ENCODE measurements at regions not wholly inside any gene's neighbourhood (a gene's known extent, or its start where the extent isn't known, plus 50 kb on each side); places are given as distances from the start of the nearest gene placed in this dataset.

DNA sequence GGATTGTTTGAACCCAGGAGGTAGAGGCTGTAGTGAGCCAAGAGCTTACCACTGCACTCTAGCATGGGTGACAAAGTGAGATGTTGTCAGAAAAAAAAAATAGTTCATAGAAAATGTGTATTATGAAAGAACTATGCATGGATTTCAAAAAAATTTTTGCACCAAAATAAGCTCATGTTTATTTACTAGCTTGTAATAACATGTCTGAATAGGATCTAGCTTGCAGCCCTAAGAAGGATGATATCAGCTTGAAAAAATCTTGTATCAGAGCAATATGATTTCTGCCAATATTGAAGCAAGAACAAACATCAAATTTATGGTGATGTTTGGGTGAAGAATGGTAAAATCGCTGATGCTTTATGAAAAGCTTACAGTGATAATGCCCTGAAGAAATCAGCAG, 97.0 kb upstream of the RFX8 start:
- no peaks in the 10 kb centered on the region for H3K9me3 ChIP-seq (replicated peaks; ENCODE audit: low read length)
- no peaks in the 10 kb centered on the region for H3K36me3 ChIP-seq (ENCODE audit: insufficient read depth, low read length)
- no peak overlapping the region for H3K4me3 ChIP-seq (ENCODE audit: low read length)
- no peaks in the 10 kb centered on the region for H3K4me1 ChIP-seq (ENCODE audit: control insufficient read depth, insufficient read depth, low read length)
- H3K4me2 ChIP-seq (ENCODE audit: low read length), result no peak overlapping the region
- no peak overlapping the region for H3K9ac ChIP-seq (ENCODE audit: low read depth, low read length)
- peaks cover 9% of the 10 kb centered on the region for H3K27me3 ChIP-seq (ENCODE audit: control insufficient read depth, insufficient read depth, low read length)

DNA sequence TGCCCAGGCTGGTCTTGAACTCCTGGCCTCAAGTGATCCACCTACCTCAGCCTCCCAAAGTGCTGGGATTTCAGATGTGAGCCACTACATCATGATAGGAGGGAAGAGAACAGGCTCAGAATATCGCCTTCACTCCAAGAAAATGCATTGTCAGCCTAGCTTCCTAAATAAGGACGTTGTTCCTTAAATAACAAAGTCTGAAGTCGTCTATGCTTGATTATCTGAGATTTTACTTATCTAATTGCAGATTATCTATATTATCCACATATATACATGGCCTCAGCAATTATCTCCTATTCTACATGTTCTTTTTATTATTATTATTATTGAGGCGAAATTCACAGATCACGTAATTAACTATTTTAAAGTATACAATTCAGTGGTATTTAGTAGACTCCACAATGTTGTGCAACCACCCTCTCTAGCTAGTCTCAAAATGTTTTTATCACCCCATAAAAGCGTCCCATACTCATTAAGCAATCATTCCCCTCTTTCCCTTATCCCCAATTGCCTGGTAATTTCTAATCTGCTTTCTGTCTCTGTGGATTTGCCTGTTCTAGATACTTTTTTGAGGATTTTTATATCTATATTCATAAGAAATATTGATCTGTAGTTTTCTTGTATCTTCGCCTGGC, 95.1 kb upstream of the RFX8 start:
- Histone ChIP-seq H3K36me3 (ENCODE audit: insufficient read depth, low read length) (no peaks in the 10 kb centered on the region), H3K9ac (ENCODE audit: low read depth, low read length) (no peak overlapping the region), H3K4me3 (ENCODE audit: low read length) (no peak overlapping the region), H3K4me1 (ENCODE audit: control insufficient read depth, insufficient read depth, low read length) (no peaks in the 10 kb centered on the region), H3K9me3 (replicated peaks; ENCODE audit: low read length) (no peaks in the 10 kb centered on the region), H3K27me3 (ENCODE audit: control insufficient read depth, insufficient read depth, low read length) (peaks cover 18% of the 10 kb centered on the region), H3K4me2 (ENCODE audit: low read length) (no peak overlapping the region)

DNA sequence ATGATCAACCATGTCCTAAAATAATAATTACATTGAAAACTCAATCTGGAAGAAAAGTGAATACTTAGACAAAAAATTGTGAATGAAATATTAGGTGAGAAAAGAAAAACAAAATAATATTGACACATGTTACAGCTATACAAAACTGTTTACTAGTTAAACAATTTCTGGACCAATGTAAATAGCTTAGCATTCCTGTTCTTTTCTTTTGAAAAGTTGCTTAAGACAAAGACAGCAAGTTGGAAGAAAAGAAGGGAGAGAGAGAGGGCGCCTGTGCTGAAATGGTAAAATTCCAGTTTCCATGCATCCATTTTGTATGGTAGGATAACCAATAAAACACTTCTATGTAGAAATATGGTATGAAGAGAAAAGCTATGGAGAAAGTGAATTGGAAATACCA, 94.1 kb upstream of the RFX8 start:
- H3K4me1 ChIP-seq (ENCODE audit: control insufficient read depth, insufficient read depth, low read length), result no peaks in the 10 kb centered on the region
- H3K36me3 ChIP-seq (ENCODE audit: insufficient read depth, low read length), result no peaks in the 10 kb centered on the region
- H3K27me3 ChIP-seq (ENCODE audit: control insufficient read depth, insufficient read depth, low read length), result peaks cover 28% of the 10 kb centered on the region
- H3K4me2 ChIP-seq (ENCODE audit: low read length), result no peak overlapping the region
- no peak overlapping the region for H3K4me3 ChIP-seq (ENCODE audit: low read length)
- no peak overlapping the region for H3K9ac ChIP-seq (ENCODE audit: low read depth, low read length)
- H3K9me3 ChIP-seq (replicated peaks; ENCODE audit: low read length), result no peaks in the 10 kb centered on the region

DNA sequence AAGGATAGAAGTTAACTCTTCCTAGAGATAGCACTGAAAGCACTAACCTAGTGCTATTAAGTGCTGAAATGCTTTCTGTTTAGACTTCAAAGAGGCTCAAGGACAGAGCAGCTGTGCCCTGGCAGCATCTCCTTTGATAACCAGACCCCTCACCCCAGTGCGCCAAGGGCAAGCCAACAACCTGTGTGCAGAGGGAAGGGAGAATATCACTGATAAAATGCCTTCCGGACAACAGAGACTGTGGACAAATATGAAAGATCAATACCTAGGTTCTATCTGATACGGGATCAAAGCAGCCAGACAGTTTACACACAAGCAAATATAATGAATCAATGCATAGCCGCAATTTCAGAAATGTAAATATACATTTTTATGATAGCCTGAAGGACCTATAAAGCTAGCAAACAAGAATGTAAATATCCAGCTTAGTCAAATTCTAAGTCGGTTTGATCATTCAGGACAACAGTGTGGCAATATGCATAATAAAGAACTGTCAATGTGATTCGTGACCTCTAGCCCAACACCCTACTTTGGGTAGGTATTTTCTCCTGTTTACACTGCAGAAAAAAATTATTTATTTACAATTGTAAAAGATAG, 91.8 kb upstream of the RFX8 start:
- Histone ChIP-seq H3K4me3 (ENCODE audit: low read length) (no peak overlapping the region), H3K4me2 (ENCODE audit: low read length) (no peak overlapping the region), H3K9ac (ENCODE audit: low read depth, low read length) (no peak overlapping the region), H3K27me3 (ENCODE audit: control insufficient read depth, insufficient read depth, low read length) (peaks cover 30% of the 10 kb centered on the region), H3K36me3 (ENCODE audit: insufficient read depth, low read length) (no peaks in the 10 kb centered on the region), H3K4me1 (ENCODE audit: control insufficient read depth, insufficient read depth, low read length) (no peaks in the 10 kb centered on the region), H3K9me3 (replicated peaks; ENCODE audit: low read length) (no peaks in the 10 kb centered on the region)

DNA sequence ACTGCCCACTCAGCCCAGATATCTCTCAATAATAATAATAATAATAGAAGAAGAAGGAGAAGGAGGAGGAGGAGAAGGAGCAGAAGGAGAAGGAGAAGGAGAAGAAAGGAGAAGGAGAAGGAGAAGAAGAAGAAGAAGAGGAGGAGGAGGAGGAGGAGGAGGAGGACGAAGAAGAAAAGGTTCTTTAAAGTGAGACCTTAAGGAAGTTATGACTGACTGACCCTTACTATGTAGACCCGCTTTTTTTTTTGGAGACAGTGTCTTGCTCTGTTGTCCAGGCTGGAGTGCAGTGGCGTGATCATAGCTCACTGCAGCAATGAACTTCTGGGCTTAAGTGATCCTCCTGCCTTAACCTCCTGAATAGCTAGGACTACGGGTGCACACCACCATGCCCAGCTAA, 88.9 kb upstream of the RFX8 start:
- H3K9me3 ChIP-seq (replicated peaks; ENCODE audit: low read length), result peaks cover 4% of the 10 kb centered on the region
- H3K4me1 ChIP-seq (ENCODE audit: control insufficient read depth, insufficient read depth, low read length), result no peaks in the 10 kb centered on the region
- no peak overlapping the region for H3K9ac ChIP-seq (ENCODE audit: low read depth, low read length)
- H3K36me3 ChIP-seq (ENCODE audit: insufficient read depth, low read length), result no peaks in the 10 kb centered on the region
- H3K27me3 ChIP-seq (ENCODE audit: control insufficient read depth, insufficient read depth, low read length), result peaks cover 26% of the 10 kb centered on the region
- no peak overlapping the region for H3K4me2 ChIP-seq (ENCODE audit: low read length)
- H3K4me3 ChIP-seq (ENCODE audit: low read length), result no peak overlapping the region

DNA sequence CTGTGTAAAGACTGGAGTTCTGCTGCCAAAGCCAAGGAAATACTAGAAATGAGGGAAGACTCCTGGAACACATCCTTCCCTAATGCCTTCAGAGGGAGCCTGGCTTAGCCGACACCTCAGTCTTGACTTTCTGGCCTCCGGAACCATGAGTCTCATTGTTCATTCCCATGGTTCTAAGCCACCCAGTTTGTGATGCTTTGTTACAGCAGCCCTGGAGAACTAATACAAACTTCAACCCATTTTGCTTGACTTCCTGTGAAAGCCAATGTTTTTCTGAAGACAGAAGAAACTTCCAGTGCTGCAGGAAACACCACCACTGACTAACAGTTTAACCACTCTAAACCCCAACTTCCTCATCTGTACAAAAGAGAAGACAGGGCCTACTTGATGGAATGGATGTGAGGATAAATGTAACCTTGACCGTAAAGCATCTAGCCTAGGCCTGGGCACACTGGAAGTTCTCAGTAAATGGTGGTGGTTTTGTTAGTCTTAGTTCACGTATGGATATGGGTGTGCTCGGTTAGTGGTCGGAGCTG, 85.9 kb upstream of the RFX8 start:
- Histone ChIP-seq H3K9me3 (replicated peaks; ENCODE audit: low read length) (peaks cover 4% of the 10 kb centered on the region), H3K9ac (ENCODE audit: low read depth, low read length) (no peak overlapping the region), H3K36me3 (ENCODE audit: insufficient read depth, low read length) (no peaks in the 10 kb centered on the region), H3K4me2 (ENCODE audit: low read length) (no peak overlapping the region), H3K27me3 (ENCODE audit: control insufficient read depth, insufficient read depth, low read length) (peaks cover 12% of the 10 kb centered on the region), H3K4me3 (ENCODE audit: low read length) (no peak overlapping the region), H3K4me1 (ENCODE audit: control insufficient read depth, insufficient read depth, low read length) (no peaks in the 10 kb centered on the region)

DNA sequence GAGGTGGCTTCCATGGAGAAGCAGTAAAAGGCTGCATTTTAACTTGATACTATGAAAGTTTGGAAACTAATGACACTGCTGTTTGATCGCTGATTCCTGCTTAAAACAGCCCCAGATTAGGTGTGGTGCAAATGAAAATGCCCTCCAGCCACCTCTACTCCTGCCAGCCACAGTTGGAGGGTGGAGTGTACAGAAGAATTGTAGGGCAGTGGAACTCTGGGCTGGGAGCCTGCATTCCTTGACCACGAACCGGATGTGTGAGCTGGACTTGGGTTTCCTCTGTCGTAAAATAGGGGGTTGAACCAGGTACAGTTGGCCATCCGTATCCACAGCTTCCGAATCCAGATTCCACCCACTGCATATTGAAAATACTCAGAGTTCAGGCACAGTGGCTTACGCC, 84.6 kb upstream of the RFX8 start:
- Histone ChIP-seq H3K9ac (ENCODE audit: low read depth, low read length) (no peak overlapping the region), H3K4me1 (ENCODE audit: control insufficient read depth, insufficient read depth, low read length) (no peaks in the 10 kb centered on the region), H3K36me3 (ENCODE audit: insufficient read depth, low read length) (no peaks in the 10 kb centered on the region), H3K9me3 (replicated peaks; ENCODE audit: low read length) (peaks cover 4% of the 10 kb centered on the region), H3K4me3 (ENCODE audit: low read length) (no peak overlapping the region), H3K4me2 (ENCODE audit: low read length) (no peak overlapping the region), H3K27me3 (ENCODE audit: control insufficient read depth, insufficient read depth, low read length) (peaks cover 8% of the 10 kb centered on the region)

DNA sequence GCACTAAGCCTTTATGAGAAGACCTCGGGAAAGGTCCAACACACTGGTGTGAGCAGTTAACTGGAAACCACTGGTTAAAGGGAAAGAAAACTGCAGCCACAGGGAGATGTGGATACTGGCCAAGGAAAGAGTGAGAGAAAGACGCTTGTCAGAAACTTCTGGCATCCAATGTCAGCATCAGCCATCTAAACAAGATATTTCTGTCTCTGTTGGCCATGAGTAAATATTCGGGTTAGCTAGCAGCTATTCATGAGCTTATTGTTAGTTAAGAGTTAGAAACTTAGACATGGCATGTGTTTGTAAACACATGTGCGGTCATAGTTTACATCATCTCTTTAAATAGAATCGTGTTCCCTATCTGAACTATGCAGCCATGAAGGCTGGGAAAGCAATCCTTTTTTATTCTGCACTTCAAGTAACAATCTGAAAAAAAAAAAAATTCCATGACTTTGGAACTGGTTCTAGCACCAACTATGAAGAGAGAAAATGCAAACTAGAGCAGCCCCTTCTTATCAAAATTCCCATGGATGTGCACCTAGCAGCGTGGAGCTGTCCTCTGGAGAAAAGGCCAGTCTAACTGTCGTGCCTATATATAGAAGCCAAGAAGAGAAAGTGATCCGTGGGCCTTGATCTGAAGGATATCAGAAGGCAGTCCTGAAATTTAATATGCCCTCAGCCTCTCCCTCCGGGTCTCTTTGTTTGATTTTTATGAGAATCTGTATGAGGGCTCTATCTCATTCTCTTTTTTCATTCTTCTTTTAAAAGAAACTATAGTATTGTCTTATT, 84.0 kb upstream of the RFX8 start:
- no peak overlapping the region for H3K4me2 ChIP-seq (ENCODE audit: low read length)
- peaks cover 4% of the 10 kb centered on the region for H3K9me3 ChIP-seq (replicated peaks; ENCODE audit: low read length)
- H3K4me3 ChIP-seq (ENCODE audit: low read length), result no peak overlapping the region
- H3K27me3 ChIP-seq (ENCODE audit: control insufficient read depth, insufficient read depth, low read length), result peaks cover 1% of the 10 kb centered on the region
- no peak overlapping the region for H3K9ac ChIP-seq (ENCODE audit: low read depth, low read length)
- no peaks in the 10 kb centered on the region for H3K4me1 ChIP-seq (ENCODE audit: control insufficient read depth, insufficient read depth, low read length)
- no peaks in the 10 kb centered on the region for H3K36me3 ChIP-seq (ENCODE audit: insufficient read depth, low read length)

DNA sequence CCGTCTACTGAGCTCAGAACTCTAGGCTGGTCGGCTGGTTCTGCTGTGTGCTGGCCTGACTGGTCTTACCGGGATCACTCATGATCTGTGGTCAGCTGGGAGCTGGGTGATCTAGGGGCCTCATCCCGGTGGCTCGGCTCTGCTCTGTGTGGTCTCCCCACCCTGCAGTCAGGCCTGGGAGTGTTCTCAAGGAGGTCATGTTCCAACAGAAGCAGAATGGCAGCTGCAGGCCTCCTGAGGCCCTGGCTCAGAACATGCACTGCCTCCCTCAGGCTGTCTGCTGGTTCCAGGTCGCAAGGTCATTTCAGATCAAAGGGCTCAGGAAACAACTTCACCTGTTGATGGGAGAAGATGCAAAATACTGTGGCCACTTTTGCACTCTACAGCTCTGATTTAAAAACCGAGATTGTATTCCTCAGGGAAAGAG, 81.1 kb upstream of the RFX8 start:
- Histone ChIP-seq H3K27me3 (ENCODE audit: control insufficient read depth, insufficient read depth, low read length) (no peaks in the 10 kb centered on the region), H3K9ac (ENCODE audit: low read depth, low read length) (no peak overlapping the region), H3K9me3 (replicated peaks; ENCODE audit: low read length) (peaks cover 4% of the 10 kb centered on the region), H3K4me2 (ENCODE audit: low read length) (no peak overlapping the region), H3K4me3 (ENCODE audit: low read length) (no peak overlapping the region), H3K36me3 (ENCODE audit: insufficient read depth, low read length) (no peaks in the 10 kb centered on the region), H3K4me1 (ENCODE audit: control insufficient read depth, insufficient read depth, low read length) (no peaks in the 10 kb centered on the region)

DNA sequence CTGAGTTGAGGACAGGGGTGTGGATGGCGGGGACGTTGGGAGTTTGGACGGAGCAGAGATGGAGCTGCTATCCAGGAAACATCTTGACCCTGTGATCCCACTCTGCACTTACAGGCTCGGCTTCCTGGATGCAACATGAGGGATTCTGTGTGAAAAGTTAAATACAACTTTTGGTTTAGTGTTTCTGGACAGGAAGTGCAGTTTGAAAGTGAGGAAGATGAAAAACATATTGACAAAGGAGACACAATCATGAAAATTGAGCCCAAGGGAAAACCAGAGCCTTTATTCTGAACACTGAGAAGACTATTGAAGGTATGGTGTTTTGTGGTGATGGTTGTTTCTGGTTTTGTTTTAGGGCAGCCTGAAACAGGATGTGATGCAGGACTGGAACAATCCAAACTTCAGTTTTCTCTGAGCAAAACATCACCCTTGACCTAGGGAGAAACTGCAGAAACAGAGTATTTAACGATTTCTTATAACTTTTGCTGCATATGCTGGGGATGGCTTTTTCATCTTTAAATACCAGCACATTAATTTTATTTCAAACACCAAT, 76.5 kb upstream of the RFX8 start:
- H3K4me1 ChIP-seq (ENCODE audit: control insufficient read depth, insufficient read depth, low read length), result peaks cover 4% of the 10 kb centered on the region
- no peak overlapping the region for H3K4me3 ChIP-seq (ENCODE audit: low read length)
- no peak overlapping the region for H3K4me2 ChIP-seq (ENCODE audit: low read length)
- no peak overlapping the region for H3K9ac ChIP-seq (ENCODE audit: low read depth, low read length)
- no peaks in the 10 kb centered on the region for H3K9me3 ChIP-seq (replicated peaks; ENCODE audit: low read length)
- H3K27me3 ChIP-seq (ENCODE audit: control insufficient read depth, insufficient read depth, low read length), result no peaks in the 10 kb centered on the region
- no peaks in the 10 kb centered on the region for H3K36me3 ChIP-seq (ENCODE audit: insufficient read depth, low read length)

DNA sequence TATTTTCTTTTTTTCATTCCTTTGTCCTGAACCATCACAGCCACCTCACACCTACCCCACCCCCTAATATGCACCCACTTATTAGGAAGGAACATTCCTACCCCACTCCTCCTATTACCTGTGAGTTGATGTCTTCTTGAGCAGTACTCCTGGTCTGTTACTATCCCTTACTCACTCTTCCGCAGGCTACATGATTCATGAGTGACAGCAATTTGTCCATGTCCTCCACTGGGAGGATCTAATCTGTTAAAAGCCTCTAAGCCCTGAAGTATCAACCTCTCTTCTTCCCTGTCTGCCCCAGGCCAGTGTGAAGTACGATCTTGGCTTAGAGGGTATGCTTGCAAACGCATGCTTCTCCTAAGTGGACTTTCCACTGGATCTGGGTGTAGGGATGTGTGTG, 75.6 kb upstream of the RFX8 start:
- H3K36me3 ChIP-seq (ENCODE audit: insufficient read depth, low read length), result no peaks in the 10 kb centered on the region
- no peak overlapping the region for H3K4me3 ChIP-seq (ENCODE audit: low read length)
- H3K9me3 ChIP-seq (replicated peaks; ENCODE audit: low read length), result no peaks in the 10 kb centered on the region
- no peaks in the 10 kb centered on the region for H3K27me3 ChIP-seq (ENCODE audit: control insufficient read depth, insufficient read depth, low read length)
- no peak overlapping the region for H3K4me2 ChIP-seq (ENCODE audit: low read length)
- H3K4me1 ChIP-seq (ENCODE audit: control insufficient read depth, insufficient read depth, low read length), result peaks cover 5% of the 10 kb centered on the region
- H3K9ac ChIP-seq (ENCODE audit: low read depth, low read length), result no peak overlapping the region
